Glomerular visceral epithelial cell (primary cell): ENCODE measurements at regions not wholly inside any gene's neighbourhood (a gene's known extent, or its start where the extent isn't known, plus 50 kb on each side); places are given as distances from the start of the nearest gene placed in this dataset.
"Not testable (repeated sequence)": the region's sequence is repeated elsewhere in the genome, so short reads cannot be mapped to it uniquely, and the experiment has no call there.

Experiments used
- DNase-seq: peaks from one replicate; pipeline ENCODE4 v3.0.0-alpha.2; 2016; ENCODE audit errors: extremely low spot score

GRCh38 chr1:4064150-4064889 lies 164.2 kb upstream of the C1orf174 start:
- no peak for DNase-seq

- DNase-seq = no peak
Measured at GRCh38 chr1:4066860-4067599, 167.0 kb upstream of the C1orf174 start.

- no peak for DNase-seq
Measured at GRCh38 chr1:4068076-4068475, 168.0 kb upstream of the C1orf174 start.

GRCh38 chr1:4071653-4072052 lies 171.6 kb upstream of the C1orf174 start:
- no peak for DNase-seq

- no peak for DNase-seq
Measured at GRCh38 chr1:4072481-4073153, 172.5 kb upstream of the C1orf174 start.

GRCh38 chr1:4075436-4076225 lies 175.6 kb upstream of the C1orf174 start:
- no peak for DNase-seq

GRCh38 chr1:4076346-4076745 lies 176.3 kb upstream of the C1orf174 start:
- no peak for DNase-seq

- DNase-seq = not testable (repeated sequence)
Measured at GRCh38 chr1:4078091-4078962, 178.3 kb upstream of the C1orf174 start.

- no peak for DNase-seq
Measured at GRCh38 chr1:4079815-4080214, 179.7 kb upstream of the C1orf174 start.

GRCh38 chr1:4081806-4082711 lies 182.0 kb upstream of the C1orf174 start:
- DNase-seq = no peak

- DNase-seq = no peak
Measured at GRCh38 chr1:4083231-4084047, 183.4 kb upstream of the C1orf174 start.

- DNase-seq = no peak
Measured at GRCh38 chr1:4084048-4084431, 184.0 kb upstream of the C1orf174 start.

GRCh38 chr1:4084446-4084845 lies 184.4 kb upstream of the C1orf174 start:
- DNase-seq = no peak

- no peak for DNase-seq
Measured at GRCh38 chr1:4084896-4085295, 184.8 kb upstream of the C1orf174 start.

- DNase-seq = no peak
Measured at GRCh38 chr1:4085546-4085945, 185.5 kb upstream of the C1orf174 start.

GRCh38 chr1:4086085-4086850 lies 186.2 kb upstream of the C1orf174 start:
- DNase-seq = no peak

GRCh38 chr1:4086921-4087320 lies 186.8 kb upstream of the C1orf174 start:
- DNase-seq = no peak
